K562 (cell line): ENCODE measurements at regions not wholly inside any gene's neighbourhood (a gene's known extent, or its start where the extent isn't known, plus 50 kb on each side); places are given as distances from the start of the nearest gene placed in this dataset.

Source experiments
- ATAC-seq: fragments of 200-7000 bp; cut with Tn5 transposase; 3 replicates; pipeline ENCODE4 v1.9.1; 2020; ENCODE audit warnings: moderate library complexity
- BruUV-seq: library from RNA; stranded (reverse); fragments of 400-500 nt; replicated peaks from 2 replicates; lab custom pipeline; 2021; lab: Mats Ljungman, UMichigan
- CTCF ChIA-PET: fragments of 300-600 bp; formaldehyde crosslinking; extraction: SDS; loops from one replicate; lab custom pipeline; 2021; ENCODE audit warnings: low intra/inter-chr PET ratio; lab: Yijun Ruan, JAX
- POLR2A ChIA-PET: fragments of 300-600, 350-650 bp; sonication (Branson Sonifier 250); formaldehyde crosslinking; extraction: SDS; loops from one replicate; lab custom pipeline; 2021; ENCODE audit warnings: antibody characterized with exemption, inconsistent platforms; lab: Yijun Ruan, JAX
- DNase-seq, 4 experiments: peaks; one replicate each; pipeline versions ENCODE4 v3.0.0 to v3.0.0-alpha.2; 2011 to 2018; ENCODE audit warnings: low spot score in 3 of 4, mixed read lengths in 3 of 4; ENCODE audit errors: extremely low read depth in 1 of 4
- FAIRE-seq: peaks from 2 replicates; lab custom pipeline; 2011; peaks lifted over from hg19 to GRCh38; lab: Jason Lieb, UNC
- H2AFZ ChIP-seq: 2 replicates; pipeline ENCODE4 v1.6.0; 2011; ENCODE audit warnings: low read depth, low read length, control low read depth, inconsistent platforms
- H3K27ac ChIP-seq: fragments of 200-600 bp; 3 replicates; pipeline ENCODE4 v1.8.0; 2011; ENCODE audit warnings: low read depth, mild to moderate bottlenecking, control low read depth, inconsistent platforms, low read length, moderate library complexity, mixed read lengths; ENCODE audit errors: extremely low read depth
- H3K27me3 ChIP-seq, 2 experiments: fragments of 300-600 bp in 1 of 2; 2 replicates in 1 of 2; 3 replicates in 1 of 2; pipeline versions ENCODE4 v1.6.0 to v1.8.0; 2011; ENCODE audit warnings: inconsistent platforms in 2 of 2, low read length in 2 of 2, mild to moderate bottlenecking in 1 of 2, mixed read lengths in 1 of 2, moderate library complexity in 1 of 2; ENCODE audit not compliant: control insufficient read depth in 2 of 2, insufficient read depth in 2 of 2
- H3K36me3 ChIP-seq: fragments of 300-600 bp; 3 replicates; pipeline ENCODE4 v1.8.0; 2011; ENCODE audit warnings: mild to moderate bottlenecking, low read length, inconsistent platforms; ENCODE audit not compliant: control insufficient read depth, insufficient read depth
- H3K4me1 ChIP-seq, 2 experiments: fragments of 200-600 bp in 1 of 2; replicated peaks in 1 of 2; 2 replicates in 1 of 2; 3 replicates in 1 of 2; pipeline versions ENCODE4 v1.5.1 to v1.8.0; 2011; ENCODE audit warnings: inconsistent platforms in 2 of 2, low read length in 2 of 2, mild to moderate bottlenecking in 1 of 2, mixed read lengths in 1 of 2, moderate library complexity in 1 of 2; ENCODE audit not compliant: control insufficient read depth in 2 of 2, insufficient read depth in 2 of 2
- H3K4me2 ChIP-seq: 2 replicates; pipeline ENCODE4 v1.6.1; 2011; ENCODE audit warnings: low read length, control low read depth, inconsistent platforms, mixed read lengths; ENCODE audit not compliant: insufficient read depth
- H3K4me3 ChIP-seq: fragments of 200-600 bp; sonication (generic), shearing (Covaris generic); 2 replicates; pipeline ENCODE4 v1.5.1; 2016; ENCODE audit warnings: control low read depth, inconsistent platforms
- H3K79me2 ChIP-seq: fragments of 200-600 bp; 3 replicates; pipeline ENCODE4 v1.8.0; 2011; ENCODE audit warnings: low read length, inconsistent platforms; ENCODE audit not compliant: control insufficient read depth, insufficient read depth
- H3K9ac ChIP-seq, 2 experiments: 2 replicates each; pipeline versions ENCODE4 v1.6.0 to v1.6.1; 2011; ENCODE audit warnings: low read depth in 2 of 2, low read length in 2 of 2, control low read depth in 1 of 2, inconsistent platforms in 1 of 2, mild to moderate bottlenecking in 1 of 2, mixed read lengths in 1 of 2; ENCODE audit not compliant: insufficient read depth in 1 of 2
- H3K9me1 ChIP-seq: one replicate; pipeline ENCODE4 v1.6.0; 2011; ENCODE audit warnings: inconsistent platforms, mild to moderate bottlenecking, low read length, moderate library complexity; ENCODE audit not compliant: control insufficient read depth, insufficient read depth
- H3K9me3 ChIP-seq: replicated peaks from 2 replicates; pipeline ENCODE4 v1.5.1; 2011; ENCODE audit warnings: low read depth, low read length, inconsistent platforms; ENCODE audit not compliant: control insufficient read depth, insufficient read depth
- H4K20me1 ChIP-seq: replicated peaks from 2 replicates; pipeline ENCODE4 v1.6.1; 2011; ENCODE audit warnings: low read length, inconsistent platforms, mixed read lengths; ENCODE audit not compliant: control insufficient read depth, insufficient read depth
- ARID3A ChIP-seq: IDR thresholded peaks from 2 replicates; pipeline ENCODE4 v1.6.1; 2012; ENCODE audit warnings: low read depth, low read length, improper control_type of control experiment, borderline replicate concordance
- MAFG ChIP-seq: fragments of 450-650 bp; conservative IDR thresholded peaks from 2 replicates; pipeline ENCODE4 v1.6.1; 2016; ENCODE audit warnings: missing genetic modification characterization, missing compliant biosample characterization
- NFE2 ChIP-seq: IDR thresholded peaks from 2 replicates; pipeline ENCODE4 v1.6.1; 2014; ENCODE audit warnings: antibody characterized with exemption, low read depth
- NFE2L1 ChIP-seq: fragments of 450-650 bp; IDR thresholded peaks from 2 replicates; pipeline ENCODE4 v1.6.1; 2016; ENCODE audit warnings: missing genetic modification characterization, low read depth, mild to moderate bottlenecking, missing compliant biosample characterization, moderate library complexity, borderline replicate concordance
- WGBS: fragments of 100-300 bp; shearing (Covaris generic); methylation state at CpG from one replicate; pipeline ENCODE4 v1.1.6; 2016; ENCODE audit warnings: low coverage, mixed read lengths; ENCODE audit not compliant: insufficient coverage; ENCODE audit errors: missing lambda C conversion rate; 5-methylcytosine and 5-hydroxymethylcytosine counted together
- in situ Hi-C: fragments of 300-500 bp; cut with MboI; formaldehyde crosslinking; loops from 4 replicates; pipeline ENCODE4 v1.15.0; 2018; ENCODE audit warnings: inconsistent platforms, mixed read lengths
- intact Hi-C: fragments of 100-400 bp; cut with micrococcal nuclease; formaldehyde crosslinking; loops from 2 replicates; pipeline ENCODE4 v1.14.2; 2022

GRCh38 chr3:153624310-153625030, 462.4 kb downstream of the RAP2B start:
- H3K4me2 ChIP-seq, result no peak overlapping the region

More at GRCh38 chr3:153624310-153625030, 462.4 kb downstream of the RAP2B start:
- no peaks in the 10 kb centered on the region for H3K27me3 ChIP-seq
- no peak for FAIRE-seq
- no peak for DNase-seq
- no peaks in the 10 kb centered on the region for H3K36me3 ChIP-seq
- H3K9ac ChIP-seq, result no peak overlapping the region
- peak; percentile 36; the same call in 1 of the 2 replicates for TF ChIP-seq NFE2L1 (tag)
- TF ChIP-seq ARID3A, result no peak
- 0 out of 2 replicates have a peak, but pooled peaks have one; percentile 22 for TF ChIP-seq NFE2
- peak; percentile 76 for TF ChIP-seq MAFG (tag)
- ChIA-PET CTCF (no interaction called here), POLR2A (no interaction called here)
- in situ Hi-C loops, result no loop called here
- 3% methylated on average over 6 of the region's 6 CpGs for WGBS
- no peak overlapping the region for H3K27ac ChIP-seq
- H2AFZ ChIP-seq, result no peak overlapping the region
- H3K4me1 ChIP-seq, result no peaks in the 10 kb centered on the region
- H4K20me1 ChIP-seq, result no peaks in the 10 kb centered on the region
- no peak overlapping the region for H3K4me3 ChIP-seq
- no TSS peak for BruUV-seq
- no peaks in the 10 kb centered on the region for H3K9me1 ChIP-seq
- no peaks in the 10 kb centered on the region for H3K79me2 ChIP-seq
- intact Hi-C loops, result no loop called here
- no peaks in the 10 kb centered on the region for H3K9me3 ChIP-seq
- no peak for ATAC-seq
